ENCODE measurements at regions not wholly inside any gene's neighbourhood (a gene's known extent, or its start where the extent isn't known, plus 50 kb on each side); places are given as distances from the start of the nearest gene placed in this dataset.
A peak's percentile ranks its signal among the peaks of the same experiment; 100 is the strongest.
"Not testable (repeated sequence)": the region's sequence is repeated elsewhere in the genome, so short reads cannot be mapped to it uniquely, and the experiment has no call there.

- ATAC-seq (ENCODE audit: insufficient read depth, low read depth), result peak; percentile 91
- DNase-seq, result not testable (repeated sequence)
These were observed 271.8 kb upstream of the NBPF12 start for GRCh38 chr1:146666275-146666674.

GRCh38 chr1:146660242-146660641 is 277.9 kb upstream of the NBPF12 start:
- H3K36me3 ChIP-seq (ENCODE audit: insufficient read depth, low read length), result not testable (repeated sequence)

More at GRCh38 chr1:146666275-146666674, 271.8 kb upstream of the NBPF12 start:
- not testable (repeated sequence) for H4K20me1 ChIP-seq (ENCODE audit: insufficient read depth, low read length); H3K27ac ChIP-seq (ENCODE audit: low read length); H3K79me2 ChIP-seq (ENCODE audit: insufficient read depth, low read length); H3K27me3 ChIP-seq (ENCODE audit: insufficient read depth, low read length, poor library complexity); H2AFZ ChIP-seq (ENCODE audit: low read depth, low read length); H3K4me2 ChIP-seq (ENCODE audit: insufficient read depth, low read length); H3K9ac ChIP-seq (ENCODE audit: low read depth, low read length); H3K9me3 ChIP-seq (ENCODE audit: insufficient read depth, low read length, severe bottlenecking); H3K4me3 ChIP-seq (ENCODE audit: low read depth in 1 of 2, low read length in 2 of 2); H3K36me3 ChIP-seq (ENCODE audit: insufficient read depth, low read length)
- peaks cover 12% of the 10 kb centered on the region for H3K4me1 ChIP-seq (ENCODE audit: insufficient read depth, low read length)

GRCh38 chr1:146656356-146657060 is 281.6 kb upstream of the NBPF12 start:
- H3K4me2 ChIP-seq (ENCODE audit: insufficient read depth, low read length); H3K27me3 ChIP-seq (ENCODE audit: insufficient read depth, low read length, poor library complexity); H3K9ac ChIP-seq (ENCODE audit: low read depth, low read length); H3K4me3 ChIP-seq (ENCODE audit: low read depth in 1 of 2, low read length in 2 of 2); ATAC-seq (ENCODE audit: insufficient read depth, low read depth); H3K36me3 ChIP-seq (ENCODE audit: insufficient read depth, low read length); H2AFZ ChIP-seq (ENCODE audit: low read depth, low read length); DNase-seq; H4K20me1 ChIP-seq (ENCODE audit: insufficient read depth, low read length); H3K79me2 ChIP-seq (ENCODE audit: insufficient read depth, low read length); H3K9me3 ChIP-seq (ENCODE audit: insufficient read depth, low read length, severe bottlenecking); H3K27ac ChIP-seq (ENCODE audit: low read length); H3K4me1 ChIP-seq (ENCODE audit: insufficient read depth, low read length): not testable (repeated sequence)

More at GRCh38 chr1:146660242-146660641, 277.9 kb upstream of the NBPF12 start:
- H4K20me1 ChIP-seq (ENCODE audit: insufficient read depth, low read length); H3K9me3 ChIP-seq (ENCODE audit: insufficient read depth, low read length, severe bottlenecking); H2AFZ ChIP-seq (ENCODE audit: low read depth, low read length); H3K9ac ChIP-seq (ENCODE audit: low read depth, low read length); H3K27me3 ChIP-seq (ENCODE audit: insufficient read depth, low read length, poor library complexity); ATAC-seq (ENCODE audit: insufficient read depth, low read depth); H3K4me2 ChIP-seq (ENCODE audit: insufficient read depth, low read length); H3K4me3 ChIP-seq (ENCODE audit: low read depth in 1 of 2, low read length in 2 of 2); H3K4me1 ChIP-seq (ENCODE audit: insufficient read depth, low read length); H3K79me2 ChIP-seq (ENCODE audit: insufficient read depth, low read length); DNase-seq; H3K27ac ChIP-seq (ENCODE audit: low read length): not testable (repeated sequence)

- H3K36me3 ChIP-seq (ENCODE audit: insufficient read depth, low read length); H2AFZ ChIP-seq (ENCODE audit: low read depth, low read length); H3K27me3 ChIP-seq (ENCODE audit: insufficient read depth, low read length, poor library complexity); H3K4me1 ChIP-seq (ENCODE audit: insufficient read depth, low read length); DNase-seq; H3K79me2 ChIP-seq (ENCODE audit: insufficient read depth, low read length); H3K4me2 ChIP-seq (ENCODE audit: insufficient read depth, low read length); H3K27ac ChIP-seq (ENCODE audit: low read length); H3K9me3 ChIP-seq (ENCODE audit: insufficient read depth, low read length, severe bottlenecking); ATAC-seq (ENCODE audit: insufficient read depth, low read depth); H3K9ac ChIP-seq (ENCODE audit: low read depth, low read length); H3K4me3 ChIP-seq (ENCODE audit: low read depth in 1 of 2, low read length in 2 of 2); H4K20me1 ChIP-seq (ENCODE audit: insufficient read depth, low read length): not testable (repeated sequence)
These were observed 283.4 kb upstream of the NBPF12 start for GRCh38 chr1:146654763-146655162.

- H3K79me2 ChIP-seq (ENCODE audit: insufficient read depth, low read length); H2AFZ ChIP-seq (ENCODE audit: low read depth, low read length); ATAC-seq (ENCODE audit: insufficient read depth, low read depth); H4K20me1 ChIP-seq (ENCODE audit: insufficient read depth, low read length); H3K9me3 ChIP-seq (ENCODE audit: insufficient read depth, low read length, severe bottlenecking); H3K36me3 ChIP-seq (ENCODE audit: insufficient read depth, low read length); H3K4me3 ChIP-seq (ENCODE audit: low read depth in 1 of 2, low read length in 2 of 2); H3K27ac ChIP-seq (ENCODE audit: low read length); H3K4me1 ChIP-seq (ENCODE audit: insufficient read depth, low read length); H3K4me2 ChIP-seq (ENCODE audit: insufficient read depth, low read length); H3K27me3 ChIP-seq (ENCODE audit: insufficient read depth, low read length, poor library complexity); H3K9ac ChIP-seq (ENCODE audit: low read depth, low read length); DNase-seq: not testable (repeated sequence)
These were observed 292.0 kb upstream of the NBPF12 start for GRCh38 chr1:146645978-146646604.

- not testable (repeated sequence) for H3K79me2 ChIP-seq (ENCODE audit: insufficient read depth, low read length); H3K36me3 ChIP-seq (ENCODE audit: insufficient read depth, low read length); H3K27ac ChIP-seq (ENCODE audit: low read length); H3K4me3 ChIP-seq (ENCODE audit: low read depth in 1 of 2, low read length in 2 of 2); H3K9ac ChIP-seq (ENCODE audit: low read depth, low read length); H3K9me3 ChIP-seq (ENCODE audit: insufficient read depth, low read length, severe bottlenecking); H3K4me2 ChIP-seq (ENCODE audit: insufficient read depth, low read length); H3K4me1 ChIP-seq (ENCODE audit: insufficient read depth, low read length); H3K27me3 ChIP-seq (ENCODE audit: insufficient read depth, low read length, poor library complexity); ATAC-seq (ENCODE audit: insufficient read depth, low read depth); H4K20me1 ChIP-seq (ENCODE audit: insufficient read depth, low read length); DNase-seq; H2AFZ ChIP-seq (ENCODE audit: low read depth, low read length)
These were observed 296.6 kb upstream of the NBPF12 start for GRCh38 chr1:146641534-146641933.

GRCh38 chr1:146640671-146641070 is 297.5 kb upstream of the NBPF12 start:
- not testable (repeated sequence) for DNase-seq; H3K27me3 ChIP-seq (ENCODE audit: insufficient read depth, low read length, poor library complexity); H3K9ac ChIP-seq (ENCODE audit: low read depth, low read length); H3K4me2 ChIP-seq (ENCODE audit: insufficient read depth, low read length); H3K36me3 ChIP-seq (ENCODE audit: insufficient read depth, low read length); H3K9me3 ChIP-seq (ENCODE audit: insufficient read depth, low read length, severe bottlenecking); H3K27ac ChIP-seq (ENCODE audit: low read length); H3K4me3 ChIP-seq (ENCODE audit: low read depth in 1 of 2, low read length in 2 of 2); H3K4me1 ChIP-seq (ENCODE audit: insufficient read depth, low read length); ATAC-seq (ENCODE audit: insufficient read depth, low read depth); H4K20me1 ChIP-seq (ENCODE audit: insufficient read depth, low read length); H3K79me2 ChIP-seq (ENCODE audit: insufficient read depth, low read length); H2AFZ ChIP-seq (ENCODE audit: low read depth, low read length)

GRCh38 chr1:146630302-146630701 is 307.8 kb upstream of the NBPF12 start:
- DNase-seq; H3K9ac ChIP-seq (ENCODE audit: low read depth, low read length); H3K79me2 ChIP-seq (ENCODE audit: insufficient read depth, low read length); H2AFZ ChIP-seq (ENCODE audit: low read depth, low read length); H3K4me1 ChIP-seq (ENCODE audit: insufficient read depth, low read length); H3K4me2 ChIP-seq (ENCODE audit: insufficient read depth, low read length); H3K36me3 ChIP-seq (ENCODE audit: insufficient read depth, low read length); H3K27me3 ChIP-seq (ENCODE audit: insufficient read depth, low read length, poor library complexity); ATAC-seq (ENCODE audit: insufficient read depth, low read depth); H3K9me3 ChIP-seq (ENCODE audit: insufficient read depth, low read length, severe bottlenecking); H3K27ac ChIP-seq (ENCODE audit: low read length); H4K20me1 ChIP-seq (ENCODE audit: insufficient read depth, low read length); H3K4me3 ChIP-seq (ENCODE audit: low read depth in 1 of 2, low read length in 2 of 2): not testable (repeated sequence)
